ENCODE measurements at regions not wholly inside any gene's neighbourhood (a gene's known extent, or its start where the extent isn't known, plus 50 kb on each side); places are given as distances from the start of the nearest gene placed in this dataset.
A peak's percentile ranks its signal among the peaks of the same experiment; 100 is the strongest.
"Not testable (repeated sequence)": the region's sequence is repeated elsewhere in the genome, so short reads cannot be mapped to it uniquely, and the experiment has no call there.

- peak; percentile 0 for DNase-seq (ENCODE audit: low read depth)
Observed at GRCh38 chrX:122188751-122189150, 995.3 kb upstream of the GRIA3 start.

- no peak for DNase-seq (ENCODE audit: low read depth)
Observed at GRCh38 chrX:122196343-122196742, 987.7 kb upstream of the GRIA3 start.

- no peak for DNase-seq (ENCODE audit: low read depth)
Observed at GRCh38 chrX:122203399-122203798, 980.7 kb upstream of the GRIA3 start.

- no peak for DNase-seq (ENCODE audit: low read depth)
Observed at GRCh38 chrX:122218666-122219065, 965.4 kb upstream of the GRIA3 start.

- DNase-seq (ENCODE audit: low read depth), result no peak
Observed at GRCh38 chrX:122219226-122219625, 964.9 kb upstream of the GRIA3 start.

- DNase-seq (ENCODE audit: low read depth), result no peak
Observed at GRCh38 chrX:122219735-122220134, 964.3 kb upstream of the GRIA3 start.

GRCh38 chrX:122220644-122221373 is 963.3 kb upstream of the GRIA3 start:
- DNase-seq (ENCODE audit: low read depth), result no peak

- DNase-seq (ENCODE audit: low read depth), result not testable (repeated sequence)
Observed at GRCh38 chrX:122221810-122222209, 962.3 kb upstream of the GRIA3 start.

GRCh38 chrX:122224137-122224536 is 959.9 kb upstream of the GRIA3 start:
- DNase-seq (ENCODE audit: low read depth), result not testable (repeated sequence)

- peak; percentile 3 for DNase-seq (ENCODE audit: low read depth)
Observed at GRCh38 chrX:122238801-122239200, 945.3 kb upstream of the GRIA3 start.

- DNase-seq (ENCODE audit: low read depth), result no peak
Observed at GRCh38 chrX:122241959-122242358, 942.1 kb upstream of the GRIA3 start.

GRCh38 chrX:122244080-122244479 is 940.0 kb upstream of the GRIA3 start:
- no peak for DNase-seq (ENCODE audit: low read depth)

GRCh38 chrX:122245175-122245574 is 938.9 kb upstream of the GRIA3 start:
- DNase-seq (ENCODE audit: low read depth), result no peak

- no peak for DNase-seq (ENCODE audit: low read depth)
Observed at GRCh38 chrX:122245943-122246342, 938.1 kb upstream of the GRIA3 start.

- DNase-seq (ENCODE audit: low read depth), result no peak
Observed at GRCh38 chrX:122246937-122247336, 937.1 kb upstream of the GRIA3 start.

GRCh38 chrX:122248681-122249080 is 935.4 kb upstream of the GRIA3 start:
- DNase-seq (ENCODE audit: low read depth), result no peak

GRCh38 chrX:122252454-122252853 is 931.6 kb upstream of the GRIA3 start:
- DNase-seq (ENCODE audit: low read depth), result no peak

- DNase-seq (ENCODE audit: low read depth), result no peak
Observed at GRCh38 chrX:122268353-122268752, 915.7 kb upstream of the GRIA3 start.

GRCh38 chrX:122269243-122269781 is 914.8 kb upstream of the GRIA3 start:
- peak; percentile 10 for DNase-seq (ENCODE audit: low read depth)

GRCh38 chrX:122270809-122271494 is 913.1 kb upstream of the GRIA3 start:
- no peak for DNase-seq (ENCODE audit: low read depth)

GRCh38 chrX:122272011-122272410 is 912.1 kb upstream of the GRIA3 start:
- DNase-seq (ENCODE audit: low read depth), result no peak

GRCh38 chrX:122279746-122280145 is 904.3 kb upstream of the GRIA3 start:
- DNase-seq (ENCODE audit: low read depth), result no peak

GRCh38 chrX:122299822-122300221 is 884.3 kb upstream of the GRIA3 start:
- not testable (repeated sequence) for DNase-seq (ENCODE audit: low read depth)
